ENCODE measurements at regions not wholly inside any gene's neighbourhood (a gene's known extent, or its start where the extent isn't known, plus 50 kb on each side); places are given as distances from the start of the nearest gene placed in this dataset.

DNA sequence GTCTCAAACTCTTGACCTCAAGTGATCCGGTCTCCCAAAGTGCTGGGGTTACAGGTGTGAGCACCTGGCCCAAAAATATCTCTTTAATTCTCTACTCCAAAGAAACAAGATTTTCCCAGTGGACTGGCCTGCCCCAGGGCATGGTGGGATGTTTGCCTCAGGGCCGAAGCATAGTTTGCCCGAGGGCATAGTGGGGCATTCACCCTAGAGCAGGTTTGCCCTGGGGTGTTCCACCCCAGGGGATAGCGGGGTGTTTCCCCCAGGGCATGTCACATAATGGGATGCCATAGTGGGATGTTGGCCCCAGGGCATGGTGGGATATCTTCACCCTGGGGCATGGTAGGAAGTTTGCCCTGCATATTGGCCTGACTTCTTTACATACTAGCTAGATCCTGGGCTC, 97.2 kb downstream of the VEGFA start:
- Histone ChIP-seq H3K9ac (no peak overlapping the region), H3K27me3 (no peaks in the 10 kb centered on the region)

DNA sequence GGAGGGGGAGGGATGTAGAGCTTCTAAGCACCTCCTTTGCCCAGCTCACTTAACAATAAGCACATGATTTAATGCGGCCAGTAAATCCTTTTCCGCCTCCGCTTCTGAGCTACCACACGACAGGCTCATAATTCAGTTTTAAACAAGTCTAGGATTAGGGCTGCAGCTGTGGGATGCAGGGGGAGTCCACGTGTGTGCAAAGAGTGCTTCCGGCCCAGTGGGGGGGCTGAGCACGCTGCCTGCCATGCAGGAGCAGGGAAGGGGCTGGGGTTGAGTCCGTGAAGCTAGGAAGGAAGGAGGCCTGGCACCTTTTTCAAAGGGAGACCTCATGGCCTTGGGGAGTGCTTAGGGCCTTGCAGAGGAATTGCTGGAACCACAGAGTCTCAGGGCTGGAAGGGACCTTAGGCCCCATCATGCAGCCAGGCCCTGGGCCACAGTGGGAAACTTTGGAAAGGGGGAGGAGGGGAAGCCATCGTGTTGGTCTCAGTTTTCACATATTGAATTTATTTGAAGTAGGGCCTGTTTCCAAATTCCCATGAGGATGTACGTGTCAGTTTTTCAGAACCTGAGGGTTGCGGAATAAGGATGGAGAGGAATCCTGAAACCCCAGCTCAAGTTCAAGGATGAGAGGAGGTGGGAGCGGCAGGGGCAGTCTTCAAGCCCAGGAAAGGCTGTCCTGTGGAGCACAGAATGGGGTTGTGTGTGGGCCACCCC, 96.1 kb downstream of the VEGFA start:
- Histone ChIP-seq H4K20me1 (no peaks in the 10 kb centered on the region), H3K4me3 (no peak overlapping the region), H3K9ac (no peak overlapping the region), H3K4me1 (peaks cover 12 to 17% (median 15%) of the 10 kb centered on the region in 10 experiments), H3K27ac (no peak overlapping the region), H3K4me2 (no peak overlapping the region), H3K27me3 (no peaks in the 10 kb centered on the region), H3K9me3 (replicated peaks in 1 of 11) (no peaks in the 10 kb centered on the region), H3K36me3 (no peaks in the 10 kb centered on the region)
- TF ChIP-seq Cebpa-rat (IDR thresholded peaks at IDR 0.05) = no peak

More for the DNA sequence above, 97.2 kb downstream of the VEGFA start:
- Histone ChIP-seq H3K9me3 (replicated peaks in 1 of 11) (no peaks in the 10 kb centered on the region), H4K20me1 (no peaks in the 10 kb centered on the region), H3K4me1 (peaks cover 12 to 17% (median 15%) of the 10 kb centered on the region in 10 experiments), H3K4me3 (no peak overlapping the region), H3K36me3 (no peaks in the 10 kb centered on the region), H3K4me2 (no peak overlapping the region), H3K27ac (no peak overlapping the region)
- no peak for TF ChIP-seq Cebpa-rat (IDR thresholded peaks at IDR 0.05)

DNA sequence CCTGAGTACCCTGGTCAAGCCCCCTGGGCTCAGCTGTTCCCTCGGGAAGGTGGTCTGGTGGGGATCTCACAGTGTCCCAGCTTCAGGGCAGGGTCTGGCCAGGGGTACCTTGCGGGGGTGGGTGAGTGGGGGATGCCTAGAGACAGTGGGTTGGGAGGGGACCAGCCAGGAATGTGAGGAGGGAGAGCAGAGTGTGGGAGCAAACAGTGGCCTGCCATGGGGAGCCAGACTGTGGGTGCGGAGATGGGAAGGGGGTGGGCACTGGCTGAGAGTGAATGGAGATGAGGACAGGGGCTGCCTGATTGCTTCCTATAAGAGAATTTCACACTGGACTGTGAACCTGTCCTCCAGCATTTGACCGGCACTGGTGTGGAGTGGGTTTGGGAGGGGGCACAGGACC, 95.1 kb downstream of the VEGFA start:
- no peak overlapping the region for H3K4me2 ChIP-seq
- H3K4me3 ChIP-seq = no peak overlapping the region
- no peaks in the 10 kb centered on the region for H3K27me3 ChIP-seq
- peaks cover 10 to 14% (median 13%) of the 10 kb centered on the region in 10 experiments for H3K4me1 ChIP-seq
- no peak overlapping the region for H3K27ac ChIP-seq
- no peaks in the 10 kb centered on the region for H3K36me3 ChIP-seq
- TF ChIP-seq Cebpa-rat (IDR thresholded peaks at IDR 0.05) = no peak
- H3K9me3 ChIP-seq (replicated peaks in 1 of 11) = no peaks in the 10 kb centered on the region
- H4K20me1 ChIP-seq = no peaks in the 10 kb centered on the region
- H3K9ac ChIP-seq = no peak overlapping the region

DNA sequence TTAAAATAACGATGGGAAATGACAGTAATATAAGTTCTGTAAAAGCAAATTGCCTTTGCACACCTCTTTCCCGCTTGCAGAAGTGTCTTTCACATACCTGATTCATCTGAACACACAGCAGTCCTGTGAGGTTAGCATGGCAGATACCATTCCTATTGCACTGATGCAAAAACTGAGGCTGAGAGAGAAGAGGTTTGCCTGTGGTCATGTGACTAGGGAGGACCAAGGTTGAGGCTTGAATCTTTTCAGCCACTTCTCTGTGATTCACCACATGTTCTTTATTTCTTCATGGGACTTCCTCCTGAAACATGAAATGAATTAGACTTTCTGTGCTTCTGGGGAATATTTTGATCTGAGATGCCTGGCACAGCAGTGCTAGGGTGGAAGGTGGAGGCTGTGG, 92.9 kb downstream of the VEGFA start:
- TF ChIP-seq Cebpa-rat (IDR thresholded peaks at IDR 0.05) = no peak
- no peaks in the 10 kb centered on the region for H4K20me1 ChIP-seq
- no peak overlapping the region for H3K27ac ChIP-seq
- H3K36me3 ChIP-seq = no peaks in the 10 kb centered on the region
- H3K9ac ChIP-seq = no peak overlapping the region
- H3K4me1 ChIP-seq = no peaks in the 10 kb centered on the region; a peak in 1 of 20 replicates
- H3K4me2 ChIP-seq = no peak overlapping the region; a peak in 1 of 22 replicates
- H3K9me3 ChIP-seq (replicated peaks in 1 of 11) = no peaks in the 10 kb centered on the region
- H3K4me3 ChIP-seq = no peak overlapping the region
- H3K27me3 ChIP-seq = no peaks in the 10 kb centered on the region

DNA sequence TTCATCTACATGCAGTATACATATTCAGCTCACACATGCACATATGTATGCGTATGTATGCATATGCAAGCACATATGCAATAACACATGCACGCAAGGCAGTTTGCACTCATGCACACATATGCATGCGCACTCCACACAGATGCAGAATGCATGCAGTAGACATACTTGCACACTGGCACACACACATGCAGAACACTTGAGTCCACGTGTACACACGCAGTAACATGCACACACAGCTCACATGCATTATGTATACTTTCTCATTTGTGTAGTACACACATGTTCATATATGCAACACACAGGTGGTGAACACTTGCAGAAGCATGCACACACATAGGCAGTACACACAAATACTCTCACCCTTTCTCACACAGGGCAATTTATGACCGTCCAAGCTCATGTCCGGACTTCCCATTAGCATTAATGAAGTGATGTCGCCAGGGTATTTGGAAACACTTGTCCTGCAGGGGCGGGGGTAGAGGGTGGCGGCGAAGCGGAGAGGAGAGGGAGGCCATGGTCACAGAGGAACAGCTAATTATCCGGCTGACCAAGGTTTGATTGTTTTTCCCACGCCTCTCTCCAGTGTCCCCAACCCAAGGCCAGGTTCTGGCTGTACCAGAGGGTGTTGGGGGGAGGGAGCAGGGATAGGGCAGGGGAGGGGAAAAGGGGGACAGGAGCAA, 91.3 kb downstream of the VEGFA start:
- H3K4me2 ChIP-seq = no peak overlapping the region
- H3K4me3 ChIP-seq = no peak overlapping the region
- no peak overlapping the region for H3K9ac ChIP-seq
- H3K27ac ChIP-seq = no peak overlapping the region
- no peaks in the 10 kb centered on the region for H4K20me1 ChIP-seq
- H3K27me3 ChIP-seq = no peaks in the 10 kb centered on the region
- no peak for TF ChIP-seq Cebpa-rat (IDR thresholded peaks at IDR 0.05)
- no peaks in the 10 kb centered on the region for H3K9me3 ChIP-seq (replicated peaks in 1 of 11)
- H3K4me1 ChIP-seq = no peaks in the 10 kb centered on the region
- H3K36me3 ChIP-seq = no peaks in the 10 kb centered on the region

DNA sequence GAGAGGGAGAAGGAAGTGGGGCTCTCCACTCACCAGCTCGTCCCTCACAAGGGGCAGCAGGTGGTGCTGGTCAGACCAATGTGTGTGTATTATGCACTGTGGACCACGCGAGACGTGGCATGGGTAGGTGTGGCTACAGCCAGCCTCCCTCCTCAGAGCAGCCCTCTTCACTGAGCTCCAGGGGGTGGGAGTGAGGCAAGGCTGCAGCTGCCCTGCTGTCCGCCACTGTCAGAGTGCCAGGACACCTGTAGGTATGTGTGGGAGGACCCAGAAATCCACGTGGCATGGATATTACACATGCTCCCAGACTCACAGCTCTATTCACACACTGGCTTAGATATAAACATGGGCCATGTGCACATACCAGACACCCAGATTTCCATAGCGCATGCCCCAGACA, 90.3 kb downstream of the VEGFA start:
- no peak overlapping the region for H3K4me2 ChIP-seq
- TF ChIP-seq Cebpa-rat (IDR thresholded peaks at IDR 0.05) = no peak
- H3K27me3 ChIP-seq = no peaks in the 10 kb centered on the region

DNA sequence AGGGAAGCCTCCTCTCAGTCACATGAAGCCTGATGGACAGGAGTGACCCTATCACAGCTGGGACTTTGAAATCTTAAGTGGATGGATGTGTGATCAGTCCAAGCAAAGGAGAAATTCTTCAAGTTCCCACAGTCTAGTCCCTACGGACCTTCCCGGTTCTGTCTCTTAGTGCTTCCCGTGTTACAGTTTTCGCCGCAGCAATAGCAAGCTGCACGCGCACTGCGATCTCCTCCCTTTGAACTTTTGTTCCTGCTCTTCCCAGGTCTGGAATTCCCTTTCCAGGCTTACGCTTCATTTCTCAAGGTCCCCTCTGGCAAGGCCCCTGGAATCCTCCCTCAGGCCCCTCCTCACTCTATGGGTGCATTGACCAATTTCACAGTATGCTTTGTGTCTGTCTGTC, 89.2 kb downstream of the VEGFA start:
- Histone ChIP-seq H3K4me3 (no peak overlapping the region), H3K36me3 (no peaks in the 10 kb centered on the region), H3K4me2 (no peak overlapping the region), H3K27ac (no peak overlapping the region), H4K20me1 (no peaks in the 10 kb centered on the region), H3K9ac (no peak overlapping the region), H3K9me3 (replicated peaks in 1 of 11) (no peaks in the 10 kb centered on the region), H3K27me3 (no peaks in the 10 kb centered on the region), H3K4me1 (no peaks in the 10 kb centered on the region; a peak in 2 of 20 replicates)
- no peak for TF ChIP-seq Cebpa-rat (IDR thresholded peaks at IDR 0.05)

More for the DNA sequence above, 90.3 kb downstream of the VEGFA start:
- H3K9ac ChIP-seq = no peak overlapping the region
- no peaks in the 10 kb centered on the region for H3K9me3 ChIP-seq (replicated peaks in 1 of 11)
- no peaks in the 10 kb centered on the region for H3K4me1 ChIP-seq
- no peaks in the 10 kb centered on the region for H4K20me1 ChIP-seq
- H3K27ac ChIP-seq = no peak overlapping the region
- no peak overlapping the region for H3K4me3 ChIP-seq
- H3K36me3 ChIP-seq = no peaks in the 10 kb centered on the region

DNA sequence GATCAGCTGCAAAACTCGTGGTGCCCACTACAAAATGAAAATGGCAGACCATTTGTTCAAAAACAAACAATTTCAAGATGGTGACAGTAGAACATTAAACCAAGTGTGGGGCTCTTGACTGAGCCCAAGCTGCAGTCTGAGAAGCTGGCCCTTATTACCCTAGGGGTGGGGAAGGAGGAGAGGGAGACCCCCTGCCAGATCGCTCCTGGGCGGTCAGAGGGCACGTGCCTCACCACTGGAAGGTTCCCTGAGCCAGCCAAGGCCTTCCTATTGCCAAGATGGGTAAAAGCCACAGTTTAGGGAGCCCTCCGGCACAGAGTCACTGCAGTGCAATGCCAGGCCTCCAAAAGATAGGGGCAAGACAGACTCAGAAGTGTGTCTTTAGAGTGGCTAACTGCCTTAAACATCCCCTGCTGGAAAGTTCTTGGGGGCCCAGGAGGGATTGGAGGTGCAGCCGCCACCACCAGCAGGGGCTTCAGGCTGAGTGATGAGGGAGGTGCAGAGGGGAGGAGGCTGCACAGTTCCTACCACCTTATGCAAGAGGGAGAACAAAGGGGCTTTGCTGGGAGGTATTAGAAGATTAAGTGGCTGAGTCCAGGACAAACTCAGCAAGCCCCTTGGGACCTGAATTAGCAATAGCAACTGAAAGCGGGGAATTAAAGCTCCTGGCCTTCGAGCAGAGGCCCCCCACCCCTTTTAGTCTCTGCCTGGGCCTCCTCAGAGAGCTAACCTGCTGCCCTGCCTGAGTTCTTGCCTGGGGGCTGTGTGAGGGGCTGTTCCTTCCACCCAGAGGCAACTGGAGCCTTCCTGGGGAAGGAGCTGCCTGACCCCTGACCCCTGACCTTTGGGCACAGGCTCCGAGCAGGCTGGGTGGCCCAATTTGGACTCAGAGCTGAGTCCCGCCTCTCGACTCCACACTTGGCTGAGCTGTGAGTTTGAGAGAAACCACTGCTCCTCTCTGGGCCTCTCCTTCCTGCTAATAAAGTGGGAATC, 88.4 kb downstream of the VEGFA start:
- Histone ChIP-seq H3K36me3 (no peaks in the 10 kb centered on the region), H3K4me1 (peaks cover 0 to 5% (median 3%) of the 10 kb centered on the region in 10 experiments; a peak in 11 of 20 replicates), H3K27me3 (no peaks in the 10 kb centered on the region), H3K9me3 (replicated peaks in 1 of 11) (no peaks in the 10 kb centered on the region), H4K20me1 (no peaks in the 10 kb centered on the region), H3K4me2 (no peak overlapping the region), H3K27ac (no peak overlapping the region), H3K9ac (no peak overlapping the region), H3K4me3 (no peak overlapping the region)
- no peak for TF ChIP-seq Cebpa-rat (IDR thresholded peaks at IDR 0.05)

Measured in BLaER1 treated with 17β-estradiol and CSF1 and Interleukin-3, amounts not matched to agents 10 nM and 100 nM (cell line).